CD14-positive monocyte (primary cell): ENCODE measurements at regions not wholly inside any gene's neighbourhood (a gene's known extent, or its start where the extent isn't known, plus 50 kb on each side); places are given as distances from the start of the nearest gene placed in this dataset.

Experiments
- DNase-seq, 3 donors: peaks; one replicate each; pipeline ENCODE4 v3.0.0-alpha.2; 2011 to 2022
- H2AFZ ChIP-seq: 2 replicates; pipeline ENCODE4 v1.6.0; 2012; ENCODE audit warnings: mild to moderate bottlenecking, low read depth, low read length, inconsistent platforms; ENCODE audit not compliant: insufficient read depth, poor library complexity, severe bottlenecking
- H3K27ac ChIP-seq, 2 donors: 1 replicate in 1 of 2; 2 replicates in 1 of 2; pipeline ENCODE4 v1.5.1; 2012 to 2013; ENCODE audit warnings: low read length in 2 of 2, control low read depth in 1 of 2, inconsistent platforms in 1 of 2, low read depth in 1 of 2, mild to moderate bottlenecking in 1 of 2
- H3K27me3 ChIP-seq, 2 donors: one replicate each; pipeline versions ENCODE4 v1.6.0 to v1.6.1; 2011 to 2013; ENCODE audit warnings: low read length in 2 of 2; ENCODE audit not compliant: control insufficient read depth in 2 of 2, insufficient read depth in 2 of 2
- H3K36me3 ChIP-seq, 2 donors: replicated peaks in 1 of 2; 1 replicate in 1 of 2; 2 replicates in 1 of 2; pipeline versions ENCODE4 v1.5.1 to v1.6.1; 2012 to 2013; ENCODE audit warnings: low read length in 2 of 2, control low read depth in 1 of 2, inconsistent platforms in 1 of 2, mild to moderate bottlenecking in 1 of 2; ENCODE audit not compliant: insufficient read depth in 2 of 2, control insufficient read depth in 1 of 2
- H3K4me1 ChIP-seq, 2 donors: 1 replicate in 1 of 2; 2 replicates in 1 of 2; pipeline versions ENCODE4 v1.5.1 to v1.6.1; 2012 to 2013; ENCODE audit warnings: low read length in 2 of 2, control low read depth in 1 of 2, inconsistent platforms in 1 of 2, mild to moderate bottlenecking in 1 of 2, moderate library complexity in 1 of 2; ENCODE audit not compliant: insufficient read depth in 2 of 2, control insufficient read depth in 1 of 2
- H3K4me2 ChIP-seq: replicated peaks from 2 replicates; pipeline ENCODE3; 2012; ENCODE audit warnings: low read length, moderate library complexity, mild to moderate bottlenecking; ENCODE audit not compliant: poor library complexity, severe bottlenecking; ENCODE audit errors: extremely low read depth
- H3K4me3 ChIP-seq, 3 experiments: fragments of 200-600 bp in 1 of 3; sonication (generic) in 1 of 3; replicated peaks in 1 of 3; 1 replicate in 2 of 3; 2 replicates in 1 of 3; pipeline ENCODE4 v1.5.1; 2011 to 2013; ENCODE audit warnings: low read length in 3 of 3, mild to moderate bottlenecking in 3 of 3, control low read depth in 2 of 3, low read depth in 2 of 3, inconsistent platforms in 1 of 3, moderate library complexity in 1 of 3
- H3K79me2 ChIP-seq: 2 replicates; pipeline ENCODE4 v1.6.0; 2012; ENCODE audit warnings: mild to moderate bottlenecking, control low read depth, inconsistent platforms, low read length, moderate library complexity; ENCODE audit not compliant: insufficient read depth
- H3K9ac ChIP-seq: 2 replicates; pipeline ENCODE4 v1.6.0; 2017; ENCODE audit warnings: low read length, mild to moderate bottlenecking; ENCODE audit not compliant: insufficient read depth, poor library complexity, severe bottlenecking
- H3K9me3 ChIP-seq, 2 donors: replicated peaks in 1 of 2; 1 replicate in 1 of 2; 2 replicates in 1 of 2; pipeline versions ENCODE4 v1.5.1 to v1.6.1; 2012 to 2013; ENCODE audit warnings: low read length in 2 of 2, control low read depth in 1 of 2; ENCODE audit not compliant: control insufficient read depth in 1 of 2, insufficient read depth in 1 of 2
- H4K20me1 ChIP-seq: 2 replicates; pipeline ENCODE4 v1.6.0; 2012; ENCODE audit warnings: mild to moderate bottlenecking, low read length, control low read depth, moderate library complexity; ENCODE audit not compliant: insufficient read depth
- H3K27ac Mint-ChIP-seq, 7 donors: one replicate each; pipeline ENCODE4 v1.8.0; 2020; ENCODE audit warnings: mild to moderate bottlenecking in 7 of 7, mixed read lengths in 7 of 7, moderate library complexity in 6 of 7, inconsistent platforms in 2 of 7
- H3K27me3 Mint-ChIP-seq, 3 donors: one replicate each; pipeline ENCODE4 v1.8.0; 2021 to 2022; ENCODE audit warnings: low read depth in 3 of 3, mild to moderate bottlenecking in 3 of 3, mixed read lengths in 3 of 3, moderate library complexity in 3 of 3, inconsistent platforms in 1 of 3
- H3K36me3 Mint-ChIP-seq, 2 donors: one replicate each; pipeline ENCODE4 v1.8.0; 2020; ENCODE audit warnings: mixed read lengths in 2 of 2, inconsistent platforms in 1 of 2, mild to moderate bottlenecking in 1 of 2
- H3K4me1 Mint-ChIP-seq: one replicate; pipeline ENCODE4 v1.8.0; 2020; ENCODE audit warnings: mild to moderate bottlenecking, mixed read lengths
- H3K4me3 Mint-ChIP-seq, 2 donors: one replicate each; pipeline ENCODE4 v1.8.0; 2020; ENCODE audit warnings: mild to moderate bottlenecking in 2 of 2, mixed read lengths in 2 of 2, moderate library complexity in 1 of 2
- H3K9me3 Mint-ChIP-seq, 7 donors: one replicate each; pipeline ENCODE4 v1.8.0; 2020 to 2022; ENCODE audit warnings: mixed read lengths in 7 of 7, mild to moderate bottlenecking in 6 of 7, moderate library complexity in 6 of 7, inconsistent platforms in 2 of 7
- WGBS: methylation state at CpG from one replicate; pipeline ENCODE4 v1.1.5; 2013; ENCODE audit warnings: missing lambda C conversion rate; ENCODE audit not compliant: insufficient coverage; 5-methylcytosine and 5-hydroxymethylcytosine counted together
- intact Hi-C, 2 donors: fragments of 100-400 bp; cut with micrococcal nuclease; formaldehyde crosslinking; loops; one replicate each; pipeline versions ENCODE4 v1.15.0 to v1.15.1; 2023
- TF ChIP-seq, protein P1 (sequence below): fragments of 200-600 bp; IDR thresholded peaks from one replicate; pipeline ENCODE4 v1.8.0; 2022; ENCODE audit warnings: antibody characterized with exemption, mild to moderate bottlenecking

DNA sequence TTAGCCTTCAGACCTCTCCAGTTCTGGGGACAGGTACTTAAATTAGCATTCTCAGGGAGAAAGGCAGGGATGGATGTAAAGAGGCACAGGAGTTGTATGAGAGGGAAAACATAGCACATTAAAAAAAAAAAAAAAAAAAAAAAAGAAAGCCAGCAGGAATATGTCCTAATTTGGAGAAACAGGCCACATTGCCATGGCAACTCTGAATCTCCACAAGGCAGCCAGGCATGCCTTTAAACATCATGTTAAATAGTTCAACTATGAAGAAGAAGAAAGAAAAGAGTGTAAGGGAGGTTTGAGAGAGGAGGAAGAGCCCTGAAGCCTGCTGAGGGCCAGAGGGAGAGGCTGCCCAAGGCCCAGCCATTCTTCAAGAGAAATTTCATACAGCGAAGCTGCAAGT is 145.8 kb downstream of the GRIN2B start:
- no peaks in the 10 kb centered on the region for H3K4me1 ChIP-seq
- Mint-ChIP-seq H3K36me3 (no peaks in the 10 kb centered on the region), H3K4me1 (no peaks in the 10 kb centered on the region), H3K9me3 (peaks cover 0 to 3% (median 0%) of the 10 kb centered on the region in 7 donors), H3K27ac (no peak overlapping the region), H3K4me3 (no peak overlapping the region), H3K27me3 (peaks cover 0 to 4% (median 0%) of the 10 kb centered on the region in 3 donors)
- no peak overlapping the region for H3K4me2 ChIP-seq
- no peaks in the 10 kb centered on the region for H3K36me3 ChIP-seq
- no peaks in the 10 kb centered on the region for H3K27me3 ChIP-seq
- no peak overlapping the region for H3K4me3 ChIP-seq
- H2AFZ ChIP-seq: no peak overlapping the region
- intact Hi-C loops: no loop called here
- H3K27ac ChIP-seq: no peak overlapping the region
- no CpG with 5 or more reads among the region's 1 CpG for WGBS
- H3K9me3 ChIP-seq: no peaks in the 10 kb centered on the region
- H4K20me1 ChIP-seq: no peaks in the 10 kb centered on the region
- no peak overlapping the region for H3K9ac ChIP-seq
- TF ChIP-seq, protein P1, sequence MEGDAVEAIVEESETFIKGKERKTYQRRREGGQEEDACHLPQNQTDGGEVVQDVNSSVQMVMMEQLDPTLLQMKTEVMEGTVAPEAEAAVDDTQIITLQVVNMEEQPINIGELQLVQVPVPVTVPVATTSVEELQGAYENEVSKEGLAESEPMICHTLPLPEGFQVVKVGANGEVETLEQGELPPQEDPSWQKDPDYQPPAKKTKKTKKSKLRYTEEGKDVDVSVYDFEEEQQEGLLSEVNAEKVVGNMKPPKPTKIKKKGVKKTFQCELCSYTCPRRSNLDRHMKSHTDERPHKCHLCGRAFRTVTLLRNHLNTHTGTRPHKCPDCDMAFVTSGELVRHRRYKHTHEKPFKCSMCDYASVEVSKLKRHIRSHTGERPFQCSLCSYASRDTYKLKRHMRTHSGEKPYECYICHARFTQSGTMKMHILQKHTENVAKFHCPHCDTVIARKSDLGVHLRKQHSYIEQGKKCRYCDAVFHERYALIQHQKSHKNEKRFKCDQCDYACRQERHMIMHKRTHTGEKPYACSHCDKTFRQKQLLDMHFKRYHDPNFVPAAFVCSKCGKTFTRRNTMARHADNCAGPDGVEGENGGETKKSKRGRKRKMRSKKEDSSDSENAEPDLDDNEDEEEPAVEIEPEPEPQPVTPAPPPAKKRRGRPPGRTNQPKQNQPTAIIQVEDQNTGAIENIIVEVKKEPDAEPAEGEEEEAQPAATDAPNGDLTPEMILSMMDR: no peak
- DNase-seq: no peak
- H3K79me2 ChIP-seq: no peaks in the 10 kb centered on the region

- no peaks in the 10 kb centered on the region for H3K9me3 ChIP-seq
- 78% methylated on average over 1 of the region's 5 CpGs for WGBS
- no peaks in the 10 kb centered on the region for H3K4me1 ChIP-seq
- Mint-ChIP-seq H3K27me3 (peaks cover 0 to 4% (median 0%) of the 10 kb centered on the region in 3 donors), H3K4me1 (no peaks in the 10 kb centered on the region), H3K27ac (no peak overlapping the region), H3K9me3 (peaks cover 0 to 3% (median 0%) of the 10 kb centered on the region in 7 donors), H3K36me3 (no peaks in the 10 kb centered on the region), H3K4me3 (no peak overlapping the region)
- H3K4me2 ChIP-seq: no peak overlapping the region
- no peaks in the 10 kb centered on the region for H3K79me2 ChIP-seq
- no peak overlapping the region for H3K27ac ChIP-seq
- no peaks in the 10 kb centered on the region for H3K27me3 ChIP-seq
- no peak for DNase-seq
- no peak overlapping the region for H2AFZ ChIP-seq
- intact Hi-C loops: no loop called here
- H3K9ac ChIP-seq: no peak overlapping the region
- no peak overlapping the region for H3K4me3 ChIP-seq
- H3K36me3 ChIP-seq: no peaks in the 10 kb centered on the region
- TF ChIP-seq, protein P1: no peak
- no peaks in the 10 kb centered on the region for H4K20me1 ChIP-seq
Observed at GRCh38 chr12:13834241-13834640, 147.2 kb downstream of the GRIN2B start.
